GM12878 (cell line): ENCODE measurements at regions not wholly inside any gene's neighbourhood (a gene's known extent, or its start where the extent isn't known, plus 50 kb on each side); places are given as distances from the start of the nearest gene placed in this dataset.

Experiments used
- ATAC-seq: fragments of 200-7000 bp; cut with Tn5 transposase; 3 replicates; pipeline ENCODE4 v1.9.1; 2020; ENCODE audit warnings: mild to moderate bottlenecking, moderate library complexity
- BruUV-seq: library from RNA; stranded (reverse); fragments of 400-500 nt; replicated peaks from 2 replicates; lab custom pipeline; 2021; lab: Mats Ljungman, UMichigan
- CTCF ChIA-PET: fragments of 300-600 bp; sonication (Branson Sonifier 250); formaldehyde crosslinking; extraction: SDS; loops from one replicate; lab custom pipeline; 2021; ENCODE audit warnings: inconsistent platforms; lab: Yijun Ruan, JAX
- POLR2A ChIA-PET: fragments of 350-600 bp; formaldehyde crosslinking; extraction: SDS; loops from one replicate; lab custom pipeline; 2021; ENCODE audit warnings: inconsistent platforms; lab: Charles Lee
- RAD21 ChIA-PET: fragments of 300-600 bp; sonication (Branson Sonifier 250); formaldehyde crosslinking; loops from one replicate; lab custom pipeline; 2023; ENCODE audit warnings: antibody characterized with exemption; ENCODE audit not compliant: unreplicated experiment; lab: Charles Lee
- SMC1A ChIA-PET: fragments of 300-600 bp; sonication (Branson Sonifier 250); formaldehyde crosslinking; loops from one replicate; lab custom pipeline; 2023; ENCODE audit not compliant: unreplicated experiment, uncharacterized antibody; lab: Charles Lee
- DNase-seq: peaks from one replicate; pipeline ENCODE4 v3.0.0-alpha.2; 2011; ENCODE audit warnings: low read depth, low spot score
- FAIRE-seq: peaks from 3 replicates; lab custom pipeline; 2011; peaks lifted over from hg19 to GRCh38; lab: Jason Lieb, UNC
- H2AFZ ChIP-seq: 2 replicates; pipeline ENCODE4 v1.6.0; 2011; ENCODE audit warnings: low read depth, low read length, control low read depth; ENCODE audit not compliant: control insufficient read depth
- H3K27ac ChIP-seq: 2 replicates; pipeline ENCODE4 v1.5.1; 2011; ENCODE audit warnings: control low read depth; ENCODE audit not compliant: control insufficient read depth, insufficient read depth
- H3K27me3 ChIP-seq, 2 experiments: replicated peaks in 1 of 2; 2 replicates each; pipeline versions ENCODE4 v1.6.0 to v1.6.1; 2011; ENCODE audit warnings: low read length in 1 of 2; ENCODE audit not compliant: control insufficient read depth in 2 of 2, insufficient read depth in 2 of 2
- H3K36me3 ChIP-seq, 2 experiments: 2 replicates each; pipeline ENCODE4 v1.5.1; 2011; ENCODE audit warnings: low read length in 1 of 2; ENCODE audit not compliant: control insufficient read depth in 2 of 2, insufficient read depth in 2 of 2
- H3K4me1 ChIP-seq: 2 replicates; pipeline ENCODE4 v1.6.1; 2011; ENCODE audit warnings: mild to moderate bottlenecking, low read length, moderate library complexity, mixed read lengths; ENCODE audit not compliant: control insufficient read depth, insufficient read depth
- H3K4me2 ChIP-seq: 2 replicates; pipeline ENCODE4 v1.6.0; 2011; ENCODE audit warnings: control low read depth; ENCODE audit not compliant: control insufficient read depth, insufficient read depth
- H3K4me3 ChIP-seq: fragments of 200-600 bp; sonication (generic); 2 replicates; pipeline ENCODE4 v1.5.1; 2016
- H3K79me2 ChIP-seq: 2 replicates; pipeline ENCODE4 v1.6.0; 2011; ENCODE audit warnings: low read length; ENCODE audit not compliant: control insufficient read depth, insufficient read depth
- H3K9ac ChIP-seq: 2 replicates; pipeline ENCODE4 v1.8.0; 2011; ENCODE audit warnings: low read length, control low read depth, mixed read lengths; ENCODE audit not compliant: control insufficient read depth, insufficient read depth
- H3K9me3 ChIP-seq: replicated peaks from 3 replicates; pipeline ENCODE4 v1.5.1; 2011; ENCODE audit warnings: mild to moderate bottlenecking, low read length; ENCODE audit not compliant: control insufficient read depth, insufficient read depth
- H4K20me1 ChIP-seq: 2 replicates; pipeline ENCODE4 v1.6.0; 2011; ENCODE audit not compliant: control insufficient read depth, insufficient read depth
- ATF7 ChIP-seq: fragments of 450-650 bp; IDR thresholded peaks from 2 replicates; pipeline ENCODE4 v1.6.1; 2016; ENCODE audit warnings: low read depth, mild to moderate bottlenecking
- BCL3 ChIP-seq: IDR thresholded peaks from 2 replicates; pipeline ENCODE4 v1.6.1; 2011; ENCODE audit warnings: borderline replicate concordance, low read depth, mild to moderate bottlenecking, moderate library complexity, low read length; ENCODE audit not compliant: insufficient read depth, poor library complexity, severe bottlenecking
- CTCF ChIP-seq, 3 experiments: IDR thresholded peaks in 2 of 3; conservative IDR thresholded peaks in 1 of 3; 2 replicates each; pipeline ENCODE4 v1.5.1; 2011; ENCODE audit warnings: low read depth in 3 of 3, low read length in 3 of 3, mild to moderate bottlenecking in 3 of 3, control low read depth in 2 of 3, moderate library complexity in 2 of 3, inconsistent platforms in 1 of 3, mixed read lengths in 1 of 3; ENCODE audit not compliant: control insufficient read depth in 2 of 3, insufficient read depth in 1 of 3; ENCODE audit errors: extremely low read depth in 1 of 3
- MEF2A ChIP-seq: IDR thresholded peaks from 2 replicates; pipeline ENCODE4 v1.6.1; 2011; ENCODE audit warnings: low read depth, mild to moderate bottlenecking, low read length, moderate library complexity; ENCODE audit not compliant: insufficient read depth
- NFYB ChIP-seq: IDR thresholded peaks from 2 replicates; pipeline ENCODE4 v1.6.1; 2011; ENCODE audit warnings: low read depth, mild to moderate bottlenecking, low read length, improper control_type of control experiment, moderate library complexity; ENCODE audit not compliant: insufficient read depth
- WGBS: methylation state at CpG from one replicate; pipeline ENCODE4 v1.1.6; 2016; ENCODE audit warnings: low lambda C conversion rate; ENCODE audit not compliant: insufficient replicate concordance, insufficient coverage; ENCODE audit errors: missing lambda C conversion rate; 5-methylcytosine and 5-hydroxymethylcytosine counted together
- in situ Hi-C: fragments of 300-500 bp; cut with MboI; formaldehyde crosslinking; loops from 9 replicates; pipeline ENCODE4 v1.14.3; 2018; ENCODE audit warnings: mixed read lengths
- intact Hi-C: fragments of 100-400 bp; cut with micrococcal nuclease; formaldehyde crosslinking; loops from one replicate; pipeline ENCODE4 v1.14.2; 2022; ENCODE audit not compliant: unreplicated experiment
- TF ChIP-seq, protein P1 (sequence below): fragments of 450-650 bp; IDR thresholded peaks from 2 replicates; pipeline ENCODE4 v1.6.1; 2017; ENCODE audit warnings: low read depth, mild to moderate bottlenecking, moderate library complexity

DNA sequence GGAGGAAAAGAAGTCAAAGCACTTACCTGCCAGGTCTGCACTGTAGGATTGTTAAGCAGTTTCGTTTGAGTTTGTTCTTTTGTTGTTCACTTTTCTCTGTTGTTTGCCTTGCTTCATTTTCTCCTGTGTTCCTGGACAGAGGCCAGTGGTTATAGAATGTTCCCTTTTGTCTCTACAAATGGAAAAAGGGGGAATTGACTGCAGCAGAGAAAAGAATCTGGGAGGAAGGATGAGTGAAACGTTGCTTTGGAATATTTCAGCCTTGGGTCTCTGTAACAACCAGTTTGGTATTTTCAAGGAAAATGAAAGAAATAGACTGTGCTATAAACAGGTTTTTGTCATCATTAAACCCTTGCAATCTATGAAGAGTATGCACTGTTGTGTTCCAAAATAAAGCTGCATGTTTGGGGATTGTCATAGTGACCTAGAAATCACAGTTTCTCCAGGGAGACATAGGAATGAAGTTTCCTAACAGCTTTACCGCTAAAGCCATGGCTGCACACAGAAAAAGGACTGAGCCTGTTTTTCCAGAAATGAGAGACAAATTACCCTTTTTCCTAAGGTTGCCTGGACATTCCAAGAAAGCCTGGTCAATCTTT lies 60.8 kb upstream of the HABP2 start:
- peaks cover 0 to 3% of the 10 kb centered on the region in 2 experiments; a peak in 2 of 4 replicates for H3K27me3 ChIP-seq
- in situ Hi-C loops (no loop called here), intact Hi-C loops (no loop called here)
- DNase-seq: no peak
- ChIA-PET CTCF (no interaction called here), POLR2A (no interaction called here), SMC1A (interaction anchor here (1.3 kb wide), 1 partner anchor 10 kb away, joined by 3 read pairs; no protein-coding TSS in a partner anchor), RAD21 (no interaction called here)
- H3K4me2 ChIP-seq: no peak overlapping the region
- 0% methylated on average over 3 of the region's 3 CpGs for WGBS
- H4K20me1 ChIP-seq: no peaks in the 10 kb centered on the region
- H3K9ac ChIP-seq: no peak overlapping the region
- FAIRE-seq: no peak
- H3K36me3 ChIP-seq: no peaks in the 10 kb centered on the region
- H2AFZ ChIP-seq: no peak overlapping the region
- no peak for ATAC-seq
- H3K27ac ChIP-seq: no peak overlapping the region
- TF ChIP-seq ATF7 (no peak), CTCF (IDR thresholded peaks at IDR 0.05 in 2 of 3, conservative IDR thresholded peaks at IDR 0.05 in 1 of 3; ENCODE audit: control insufficient read depth in 2 of 3, extremely low read depth in 1 of 3, insufficient read depth in 1 of 3, low read depth in 3 of 3, low read length in 3 of 3) (no peak), NFYB (no peak), MEF2A (no peak), BCL3 (no peak)
- TF ChIP-seq, protein P1, sequence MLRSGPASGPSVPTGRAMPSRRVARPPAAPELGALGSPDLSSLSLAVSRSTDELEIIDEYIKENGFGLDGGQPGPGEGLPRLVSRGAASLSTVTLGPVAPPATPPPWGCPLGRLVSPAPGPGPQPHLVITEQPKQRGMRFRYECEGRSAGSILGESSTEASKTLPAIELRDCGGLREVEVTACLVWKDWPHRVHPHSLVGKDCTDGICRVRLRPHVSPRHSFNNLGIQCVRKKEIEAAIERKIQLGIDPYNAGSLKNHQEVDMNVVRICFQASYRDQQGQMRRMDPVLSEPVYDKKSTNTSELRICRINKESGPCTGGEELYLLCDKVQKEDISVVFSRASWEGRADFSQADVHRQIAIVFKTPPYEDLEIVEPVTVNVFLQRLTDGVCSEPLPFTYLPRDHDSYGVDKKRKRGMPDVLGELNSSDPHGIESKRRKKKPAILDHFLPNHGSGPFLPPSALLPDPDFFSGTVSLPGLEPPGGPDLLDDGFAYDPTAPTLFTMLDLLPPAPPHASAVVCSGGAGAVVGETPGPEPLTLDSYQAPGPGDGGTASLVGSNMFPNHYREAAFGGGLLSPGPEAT: no peak
- BruUV-seq: no TSS peak
- H3K4me3 ChIP-seq: no peak overlapping the region
- H3K79me2 ChIP-seq: no peaks in the 10 kb centered on the region
- no peaks in the 10 kb centered on the region for H3K9me3 ChIP-seq
- H3K4me1 ChIP-seq: no peaks in the 10 kb centered on the region
